ENCODE measurements at regions not wholly inside any gene's neighbourhood (a gene's known extent, or its start where the extent isn't known, plus 50 kb on each side); places are given as distances from the start of the nearest gene placed in this dataset.

GRCh38 chr1:80003250-80003649 is 996.7 kb upstream of the ADGRL4 start:
- H3K9ac ChIP-seq (replicated peaks in 1 of 4; ENCODE audit: extremely low read depth in 1 of 4, low read depth in 3 of 4, low read length in 3 of 4), result no peak overlapping the region
- H2BK5ac ChIP-seq (ENCODE audit: low read depth, low read length), result no peak overlapping the region
- FAIRE-seq, result no peak
- CTCF ChIA-PET (ENCODE audit: partially characterized antibody), result no interaction called here
- no peak overlapping the region for H3K23ac ChIP-seq (ENCODE audit: insufficient read length)
- no peak overlapping the region for H2AFZ ChIP-seq (ENCODE audit: low read length)
- H2BK12ac ChIP-seq (ENCODE audit: low read depth, low read length), result no peak overlapping the region
- H3K18ac ChIP-seq (ENCODE audit: extremely low read depth, low read length), result no peak overlapping the region
- H4K91ac ChIP-seq (replicated peaks; ENCODE audit: insufficient read length, low read length), result no peak overlapping the region
- H4K20me1 ChIP-seq (replicated peaks in 1 of 2; ENCODE audit: control insufficient read depth in 1 of 2, insufficient read depth in 2 of 2, low read length in 2 of 2), result no peaks in the 10 kb centered on the region
- H3K9me3 ChIP-seq (ENCODE audit: insufficient read depth in 2 of 2, low read depth in 1 of 2, low read length in 1 of 2), result no peaks in the 10 kb centered on the region
- no peaks in the 10 kb centered on the region for H3K27me3 ChIP-seq (replicated peaks in 1 of 4; ENCODE audit: control insufficient read depth in 3 of 4, extremely low read depth in 1 of 4, insufficient read depth in 3 of 4, low read length in 3 of 4)
- no peak overlapping the region for H4K5ac ChIP-seq (ENCODE audit: insufficient read length, low read depth, low read length)
- POLR2A ChIA-PET (ENCODE audit: partially characterized antibody), result no interaction called here
- no peak overlapping the region for H3K14ac ChIP-seq (ENCODE audit: insufficient read length)
- no peak overlapping the region for H3K4ac ChIP-seq (replicated peaks; ENCODE audit: insufficient read length, low read depth, low read length)
- H3K79me1 ChIP-seq (ENCODE audit: low read depth, low read length), result no peaks in the 10 kb centered on the region
- no peak overlapping the region for H3K4me3 ChIP-seq (ENCODE audit: extremely low read depth in 1 of 4, insufficient read depth in 2 of 4, low read depth in 3 of 4, low read length in 4 of 4)
- H2BK120ac ChIP-seq (replicated peaks; ENCODE audit: low read depth, low read length), result no peak overlapping the region
- no peaks in the 10 kb centered on the region for H3K79me2 ChIP-seq (ENCODE audit: control insufficient read depth in 1 of 2, insufficient read depth in 2 of 2, low read length in 2 of 2)
- no peaks in the 10 kb centered on the region for H3K4me1 ChIP-seq (replicated peaks in 1 of 4; ENCODE audit: control insufficient read depth in 3 of 4, insufficient read depth in 4 of 4, low read length in 3 of 4)
- H3K4me2 ChIP-seq (ENCODE audit: insufficient read depth in 1 of 2, low read depth in 2 of 2, low read length in 2 of 2), result no peak overlapping the region
- no peak overlapping the region for H3K56ac ChIP-seq (replicated peaks; ENCODE audit: insufficient read length, low read depth, low read length)
- H2BK15ac ChIP-seq (ENCODE audit: low read length), result no peak overlapping the region
- no peak overlapping the region for H3K27ac ChIP-seq (ENCODE audit: low read depth, low read length)
- no peak for DNase-seq (ENCODE audit: low read depth in 1 of 2, low spot score in 2 of 2)
- H2AK5ac ChIP-seq (ENCODE audit: low read depth, low read length), result no peak overlapping the region
- no peak overlapping the region for H4K8ac ChIP-seq (ENCODE audit: extremely low read depth, insufficient read depth, low read length)
- no peak overlapping the region for H2BK20ac ChIP-seq (ENCODE audit: low read length)
- H3K23me2 ChIP-seq (ENCODE audit: low read depth, low read length), result no peaks in the 10 kb centered on the region
- H3K36me3 ChIP-seq (ENCODE audit: control insufficient read depth in 2 of 4, insufficient read depth in 4 of 4, low read length in 3 of 4), result no peaks in the 10 kb centered on the region
- TF ChIP-seq ATF3 (IDR thresholded peaks at IDR 0.05; ENCODE audit: insufficient read depth, low read depth, low read length), result no peak
- no peak for TF ChIP-seq ASH2L (IDR thresholded peaks at IDR 0.05; ENCODE audit: low read length)
- TF ChIP-seq KDM1A (IDR thresholded peaks at IDR 0.05; ENCODE audit: borderline replicate concordance, low read length), result no peak
- no peak for TF ChIP-seq TAF1 (IDR thresholded peaks at IDR 0.05; ENCODE audit: low read depth, low read length)
- no peak for TF ChIP-seq KDM5A (IDR thresholded peaks at IDR 0.05; ENCODE audit: low read length)
- TF ChIP-seq MAX (IDR thresholded peaks at IDR 0.05), result no peak
- TF ChIP-seq NRF1 (IDR thresholded peaks at IDR 0.05; ENCODE audit: low read depth, low read length), result no peak

Measured in H1 (cell line).